Heart left ventricle (tissue), 13 donors: ENCODE measurements at regions not wholly inside any gene's neighbourhood (a gene's known extent, or its start where the extent isn't known, plus 50 kb on each side); places are given as distances from the start of the nearest gene placed in this dataset.

Source experiments
- CTCF ChIP-seq, 12 donors: fragments of 200-600 bp; sonication (generic) in 4 of 12; IDR thresholded peaks; one replicate each; pipeline versions ENCODE4 v1.5.0 to v1.8.0; 2018 to 2022; ENCODE audit warnings: antibody characterized with exemption in 12 of 12, mild to moderate bottlenecking in 5 of 12
- POLR2A ChIP-seq, 2 donors: fragments of 450-650 bp; IDR thresholded peaks; one replicate each; pipeline ENCODE4 v1.6.1; 2017; ENCODE audit warnings: antibody characterized with exemption in 2 of 2, mild to moderate bottlenecking in 2 of 2, moderate library complexity in 2 of 2
- donor health status: ischemic (EF 13 %, LVEDD 7.1; RV severe dilation, severe dysfunction).
- donor health status: DM: no; HTN: yes; CAD: no.
- donor health status: DM: no; HTN: no; CAD: no.
- donor health status: ischemic (EF 25% LVEDD 6.9; RV normal size, moderate dysfunction).
- donor health status: ischemic (EF 25% LVEDD 5.7; RV mildly dilated, moderate dysfunction).
- donor health status: ischemic (EF 35%, LVEDD 5.7; RV mildly dilated, moderate dysfunction).
- donor health status: nonischemic (EF 11% LVEDD 7.7; RV severe dilation, severe dysfunction).
- donor health status: DM: yes; HTN: yes; CAD: no.
- donor health status: PGD.
- donor health status: ischemic (EF 29% LVEDD 5.4; RV normal size, mild dysfunction).
- donor health status: nonischemic (EF 23%, LVEDD 6.1; RV moderate dilation, normal function).

GRCh38 chr18:7325126-7325430 is 94.2 kb downstream of the LRRC30 start:
- TF ChIP-seq CTCF (IDR thresholded peaks at IDR 0.05), result no peak
- TF ChIP-seq POLR2A (IDR thresholded peaks at IDR 0.05), result no peak
